ENCODE measurements at regions not wholly inside any gene's neighbourhood (a gene's known extent, or its start where the extent isn't known, plus 50 kb on each side); places are given as distances from the start of the nearest gene placed in this dataset.

DNA sequence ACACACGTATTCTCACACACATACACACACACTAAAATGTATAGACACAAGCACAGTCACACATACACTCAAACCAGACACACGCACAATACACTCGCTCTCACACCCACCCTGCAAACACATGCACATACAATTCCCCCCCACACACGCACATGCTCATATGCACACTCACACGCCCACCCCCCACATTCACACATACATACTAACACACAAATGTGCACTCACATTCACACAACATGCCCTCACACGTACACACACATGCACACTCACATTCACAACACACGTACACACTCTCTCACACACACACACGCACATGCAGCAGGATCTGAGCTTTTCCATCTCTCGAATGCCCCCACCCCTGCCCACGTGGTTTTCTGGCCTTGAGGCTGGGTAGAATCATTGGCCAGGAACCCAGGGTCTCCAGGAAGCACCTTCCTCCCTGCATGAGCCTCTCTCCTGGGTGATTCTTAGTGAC is 589.7 kb downstream of the PTPRU start:
- no peak for DNase-seq
- ChIA-PET CTCF (no interaction called here), POLR2A (no interaction called here)
- no peaks in the 10 kb centered on the region for H3K36me3 Mint-ChIP-seq (ENCODE audit: insufficient read depth, unreplicated experiment)
- TF ChIP-seq, protein P1, sequence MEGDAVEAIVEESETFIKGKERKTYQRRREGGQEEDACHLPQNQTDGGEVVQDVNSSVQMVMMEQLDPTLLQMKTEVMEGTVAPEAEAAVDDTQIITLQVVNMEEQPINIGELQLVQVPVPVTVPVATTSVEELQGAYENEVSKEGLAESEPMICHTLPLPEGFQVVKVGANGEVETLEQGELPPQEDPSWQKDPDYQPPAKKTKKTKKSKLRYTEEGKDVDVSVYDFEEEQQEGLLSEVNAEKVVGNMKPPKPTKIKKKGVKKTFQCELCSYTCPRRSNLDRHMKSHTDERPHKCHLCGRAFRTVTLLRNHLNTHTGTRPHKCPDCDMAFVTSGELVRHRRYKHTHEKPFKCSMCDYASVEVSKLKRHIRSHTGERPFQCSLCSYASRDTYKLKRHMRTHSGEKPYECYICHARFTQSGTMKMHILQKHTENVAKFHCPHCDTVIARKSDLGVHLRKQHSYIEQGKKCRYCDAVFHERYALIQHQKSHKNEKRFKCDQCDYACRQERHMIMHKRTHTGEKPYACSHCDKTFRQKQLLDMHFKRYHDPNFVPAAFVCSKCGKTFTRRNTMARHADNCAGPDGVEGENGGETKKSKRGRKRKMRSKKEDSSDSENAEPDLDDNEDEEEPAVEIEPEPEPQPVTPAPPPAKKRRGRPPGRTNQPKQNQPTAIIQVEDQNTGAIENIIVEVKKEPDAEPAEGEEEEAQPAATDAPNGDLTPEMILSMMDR (IDR thresholded peaks at IDR 0.05; ENCODE audit: insufficient read depth in 1 of 2, low read depth in 1 of 2, low read length in 1 of 2, severe bottlenecking in 1 of 2, unreplicated experiment in 1 of 2) = no peak
- H3K27ac Mint-ChIP-seq (ENCODE audit: unreplicated experiment) = no peak overlapping the region
- H3K4me1 ChIP-seq = no peaks in the 10 kb centered on the region
- H3K27me3 Mint-ChIP-seq (ENCODE audit: insufficient read depth, unreplicated experiment) = no peaks in the 10 kb centered on the region
- no peaks in the 10 kb centered on the region for H3K27me3 ChIP-seq (replicated peaks; ENCODE audit: control insufficient read depth, insufficient read depth, low read length)
- no peak overlapping the region for H3K4me3 Mint-ChIP-seq (ENCODE audit: unreplicated experiment)
- H3K9me3 Mint-ChIP-seq (ENCODE audit: unreplicated experiment) = no peaks in the 10 kb centered on the region
- intact Hi-C loops (cut with micrococcal nuclease; ENCODE audit: unreplicated experiment) = no loop called here
- BruUV-seq (replicated peaks) = no TSS peak
- no peaks in the 10 kb centered on the region for H3K9me3 ChIP-seq
- H3K36me3 ChIP-seq (ENCODE audit: control insufficient read depth, insufficient read depth, low read length) = no peaks in the 10 kb centered on the region
- no peaks in the 10 kb centered on the region for H3K4me1 Mint-ChIP-seq (ENCODE audit: low read depth, unreplicated experiment)
- no peak overlapping the region for H3K4me3 ChIP-seq (ENCODE audit: low read depth, low read length)

DNA sequence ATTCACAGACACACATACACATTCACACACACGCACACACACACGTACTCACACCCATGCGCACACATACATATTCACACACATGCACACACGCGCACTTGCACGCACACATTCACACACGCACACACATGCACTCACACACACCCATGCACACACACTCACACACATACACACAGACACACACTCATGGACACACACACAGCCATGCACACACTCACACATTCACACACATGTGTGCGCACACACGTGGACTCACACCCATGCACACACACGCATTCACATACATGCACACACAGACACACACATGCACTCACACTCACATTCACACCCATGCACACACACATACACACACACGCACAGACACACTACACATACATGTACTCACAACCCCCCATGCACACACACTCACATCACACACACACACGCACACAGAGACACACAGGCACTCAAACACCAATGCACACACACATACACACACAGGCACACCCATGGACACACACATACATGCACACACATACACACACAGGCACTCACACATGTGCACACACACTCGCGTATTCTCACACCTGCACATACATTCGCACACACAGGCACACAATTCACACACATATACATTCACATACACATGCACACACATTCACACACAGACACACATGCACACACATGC is 589.1 kb downstream of the PTPRU start:
- Histone ChIP-seq H3K36me3 (ENCODE audit: control insufficient read depth, insufficient read depth, low read length) (no peaks in the 10 kb centered on the region), H3K27me3 (replicated peaks; ENCODE audit: control insufficient read depth, insufficient read depth, low read length) (no peaks in the 10 kb centered on the region), H3K4me3 (ENCODE audit: low read depth, low read length) (no peak overlapping the region), H3K4me1 (no peaks in the 10 kb centered on the region), H3K9me3 (no peaks in the 10 kb centered on the region)
- DNase-seq = no peak
- Mint-ChIP-seq H3K27me3 (ENCODE audit: insufficient read depth, unreplicated experiment) (no peaks in the 10 kb centered on the region), H3K4me3 (ENCODE audit: unreplicated experiment) (no peak overlapping the region), H3K9me3 (ENCODE audit: unreplicated experiment) (no peaks in the 10 kb centered on the region), H3K36me3 (ENCODE audit: insufficient read depth, unreplicated experiment) (no peaks in the 10 kb centered on the region), H3K4me1 (ENCODE audit: low read depth, unreplicated experiment) (no peaks in the 10 kb centered on the region), H3K27ac (ENCODE audit: unreplicated experiment) (no peak overlapping the region)
- POLR2A ChIA-PET = no interaction called here
- intact Hi-C loops (cut with micrococcal nuclease; ENCODE audit: unreplicated experiment) = no loop called here
- TF ChIP-seq, protein P1 (IDR thresholded peaks at IDR 0.05; ENCODE audit: insufficient read depth in 1 of 2, low read depth in 1 of 2, low read length in 1 of 2, severe bottlenecking in 1 of 2, unreplicated experiment in 1 of 2) = no peak
- CTCF ChIA-PET = no interaction called here
- BruUV-seq (replicated peaks) = no TSS peak

DNA sequence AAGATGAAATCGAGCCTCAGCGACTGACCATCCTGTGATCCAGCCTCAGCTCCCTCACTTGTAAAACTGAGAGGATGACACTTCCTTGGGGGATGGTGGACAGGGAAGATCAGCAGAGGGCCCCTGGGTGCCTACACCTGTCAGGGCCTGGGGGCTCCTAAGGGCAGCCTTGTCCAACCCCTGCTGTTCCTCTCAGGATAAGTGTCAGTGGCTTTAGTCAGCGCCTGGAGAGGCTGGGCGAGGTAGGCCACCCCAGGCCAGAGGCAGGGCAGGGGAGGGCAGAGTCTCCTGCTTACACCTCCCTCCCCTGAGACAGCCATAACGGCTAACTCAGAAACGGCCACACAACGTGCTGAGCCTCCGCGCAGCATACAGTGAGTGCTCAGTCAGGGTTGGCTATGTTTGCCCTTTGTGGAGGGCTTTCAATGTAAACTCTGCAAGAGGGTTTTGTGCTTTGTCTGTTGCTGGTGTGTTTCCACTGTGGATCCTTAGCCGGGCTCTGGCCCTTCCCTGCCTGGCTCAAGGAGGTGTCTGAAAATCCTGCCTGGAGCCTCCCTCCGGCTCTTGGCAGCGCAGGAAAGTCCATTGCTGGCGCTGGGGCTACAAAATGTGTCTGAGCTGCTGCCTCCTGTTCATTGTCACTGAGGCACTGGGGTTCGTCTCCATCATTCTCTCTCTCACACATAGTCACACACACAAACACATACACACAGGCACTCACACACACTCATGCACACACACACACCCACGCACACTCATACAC is 588.4 kb downstream of the PTPRU start:
- H3K27me3 ChIP-seq (replicated peaks; ENCODE audit: control insufficient read depth, insufficient read depth, low read length) = no peaks in the 10 kb centered on the region
- Mint-ChIP-seq H3K4me3 (ENCODE audit: unreplicated experiment) (no peak overlapping the region), H3K27me3 (ENCODE audit: insufficient read depth, unreplicated experiment) (no peaks in the 10 kb centered on the region), H3K4me1 (ENCODE audit: low read depth, unreplicated experiment) (no peaks in the 10 kb centered on the region), H3K27ac (ENCODE audit: unreplicated experiment) (no peak overlapping the region), H3K9me3 (ENCODE audit: unreplicated experiment) (no peaks in the 10 kb centered on the region), H3K36me3 (ENCODE audit: insufficient read depth, unreplicated experiment) (no peaks in the 10 kb centered on the region)
- H3K36me3 ChIP-seq (ENCODE audit: control insufficient read depth, insufficient read depth, low read length) = no peaks in the 10 kb centered on the region
- no peak for DNase-seq
- BruUV-seq (replicated peaks) = no TSS peak
- H3K9me3 ChIP-seq = no peaks in the 10 kb centered on the region
- ChIA-PET CTCF (no interaction called here), POLR2A (no interaction called here)
- TF ChIP-seq, protein P1 (IDR thresholded peaks at IDR 0.05; ENCODE audit: insufficient read depth in 1 of 2, low read depth in 1 of 2, low read length in 1 of 2, severe bottlenecking in 1 of 2, unreplicated experiment in 1 of 2) = no peak
- H3K4me3 ChIP-seq (ENCODE audit: low read depth, low read length) = no peak overlapping the region
- H3K4me1 ChIP-seq = no peaks in the 10 kb centered on the region
- intact Hi-C loops (cut with micrococcal nuclease; ENCODE audit: unreplicated experiment) = no loop called here
